Colonic mucosa (tissue), 4 donors: ENCODE measurements at regions not wholly inside any gene's neighbourhood (a gene's known extent, or its start where the extent isn't known, plus 50 kb on each side); places are given as distances from the start of the nearest gene placed in this dataset.

Experiments
- DNase-seq: peaks from one replicate; pipeline ENCODE4 v3.0.0-alpha.2; 2020
- H3K27ac ChIP-seq: fragments of 200-600 bp; one replicate; pipeline ENCODE4 v1.8.0; 2021
- H3K27me3 ChIP-seq: fragments of 200-600 bp; one replicate; pipeline ENCODE4 v1.8.0; 2021
- H3K36me3 ChIP-seq: fragments of 200-600 bp; one replicate; pipeline ENCODE4 v1.8.0; 2021
- H3K4me1 ChIP-seq: fragments of 200-600 bp; one replicate; pipeline ENCODE4 v1.8.0; 2021; ENCODE audit warnings: mild to moderate bottlenecking
- H3K4me3 ChIP-seq: fragments of 200-600 bp; one replicate; pipeline ENCODE4 v1.8.0; 2021
- H3K9ac ChIP-seq, 2 donors: one replicate each; pipeline ENCODE4 v1.7.0; 2013; ENCODE audit warnings: control low read depth in 2 of 2, low read depth in 2 of 2, low read length in 2 of 2
- H3K9me3 ChIP-seq: fragments of 200-600 bp; one replicate; pipeline ENCODE4 v1.8.0; 2021
- intact Hi-C: fragments of 100-400 bp; cut with DNase I; formaldehyde crosslinking; loops from one replicate; pipeline ENCODE4 v1.14.1; 2022
- TF ChIP-seq, protein P1 (sequence below): fragments of 200-600 bp; IDR thresholded peaks from one replicate; pipeline ENCODE4 v1.8.0; 2022; ENCODE audit warnings: antibody characterized with exemption, mild to moderate bottlenecking
- donor health status: healthy.
- donor health status: DM: no; HTN: no; CAD: no.
- donor health status: DM: no; HTN: no; CAD: no.

DNA sequence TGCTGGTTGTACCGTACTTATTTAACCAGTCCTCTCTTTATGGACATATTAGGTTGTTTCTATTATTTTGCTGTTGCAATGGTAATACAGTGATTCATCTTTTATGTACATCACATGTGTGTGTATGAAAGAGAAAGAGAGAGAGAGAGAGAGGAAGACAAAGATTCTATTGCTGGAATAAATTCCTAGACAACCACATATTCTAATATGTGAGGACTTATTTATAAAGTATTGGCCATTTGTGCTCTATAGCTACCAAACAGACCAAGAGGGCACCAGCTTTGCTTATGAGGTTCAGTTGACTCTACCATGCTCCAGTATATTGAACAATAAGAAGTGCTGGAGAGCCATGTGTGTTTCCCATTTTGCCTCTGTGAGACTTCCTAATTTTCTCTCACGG is 513.5 kb downstream of the DMAC1 start:
- no peak overlapping the region for H3K9ac ChIP-seq
- no peaks in the 10 kb centered on the region for H3K27me3 ChIP-seq
- H3K4me3 ChIP-seq, result no peak overlapping the region
- no peaks in the 10 kb centered on the region for H3K9me3 ChIP-seq
- no peaks in the 10 kb centered on the region for H3K36me3 ChIP-seq
- intact Hi-C loops, result no loop called here
- H3K4me1 ChIP-seq, result no peaks in the 10 kb centered on the region
- no peak for DNase-seq
- H3K27ac ChIP-seq, result no peak overlapping the region
- TF ChIP-seq, protein P1, sequence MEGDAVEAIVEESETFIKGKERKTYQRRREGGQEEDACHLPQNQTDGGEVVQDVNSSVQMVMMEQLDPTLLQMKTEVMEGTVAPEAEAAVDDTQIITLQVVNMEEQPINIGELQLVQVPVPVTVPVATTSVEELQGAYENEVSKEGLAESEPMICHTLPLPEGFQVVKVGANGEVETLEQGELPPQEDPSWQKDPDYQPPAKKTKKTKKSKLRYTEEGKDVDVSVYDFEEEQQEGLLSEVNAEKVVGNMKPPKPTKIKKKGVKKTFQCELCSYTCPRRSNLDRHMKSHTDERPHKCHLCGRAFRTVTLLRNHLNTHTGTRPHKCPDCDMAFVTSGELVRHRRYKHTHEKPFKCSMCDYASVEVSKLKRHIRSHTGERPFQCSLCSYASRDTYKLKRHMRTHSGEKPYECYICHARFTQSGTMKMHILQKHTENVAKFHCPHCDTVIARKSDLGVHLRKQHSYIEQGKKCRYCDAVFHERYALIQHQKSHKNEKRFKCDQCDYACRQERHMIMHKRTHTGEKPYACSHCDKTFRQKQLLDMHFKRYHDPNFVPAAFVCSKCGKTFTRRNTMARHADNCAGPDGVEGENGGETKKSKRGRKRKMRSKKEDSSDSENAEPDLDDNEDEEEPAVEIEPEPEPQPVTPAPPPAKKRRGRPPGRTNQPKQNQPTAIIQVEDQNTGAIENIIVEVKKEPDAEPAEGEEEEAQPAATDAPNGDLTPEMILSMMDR, result no peak

DNA sequence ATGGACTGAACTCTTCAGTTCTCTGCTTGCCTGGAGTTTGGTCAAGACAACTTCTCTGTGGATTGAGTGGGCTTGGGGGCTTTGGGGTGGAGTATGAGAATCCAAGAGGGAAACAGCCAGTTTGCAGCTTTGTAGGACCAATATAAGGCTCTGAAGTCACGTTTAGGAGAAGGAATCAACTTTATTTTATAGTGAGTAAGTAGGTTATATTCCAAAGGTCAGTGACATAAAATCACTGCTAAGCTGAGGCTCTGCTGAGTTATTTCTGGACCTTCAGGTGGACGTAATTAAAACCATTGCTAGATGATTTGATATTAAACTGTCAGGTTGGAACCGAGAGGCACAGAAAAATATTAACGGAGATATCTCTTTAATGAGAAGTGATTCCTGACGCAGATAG is 514.4 kb downstream of the DMAC1 start:
- no peak overlapping the region for H3K9ac ChIP-seq
- H3K36me3 ChIP-seq, result no peaks in the 10 kb centered on the region
- DNase-seq, result no peak
- no peaks in the 10 kb centered on the region for H3K4me1 ChIP-seq
- intact Hi-C loops, result no loop called here
- H3K27ac ChIP-seq, result no peak overlapping the region
- H3K9me3 ChIP-seq, result no peaks in the 10 kb centered on the region
- no peaks in the 10 kb centered on the region for H3K27me3 ChIP-seq
- no peak overlapping the region for H3K4me3 ChIP-seq
- TF ChIP-seq, protein P1, result no peak

DNA sequence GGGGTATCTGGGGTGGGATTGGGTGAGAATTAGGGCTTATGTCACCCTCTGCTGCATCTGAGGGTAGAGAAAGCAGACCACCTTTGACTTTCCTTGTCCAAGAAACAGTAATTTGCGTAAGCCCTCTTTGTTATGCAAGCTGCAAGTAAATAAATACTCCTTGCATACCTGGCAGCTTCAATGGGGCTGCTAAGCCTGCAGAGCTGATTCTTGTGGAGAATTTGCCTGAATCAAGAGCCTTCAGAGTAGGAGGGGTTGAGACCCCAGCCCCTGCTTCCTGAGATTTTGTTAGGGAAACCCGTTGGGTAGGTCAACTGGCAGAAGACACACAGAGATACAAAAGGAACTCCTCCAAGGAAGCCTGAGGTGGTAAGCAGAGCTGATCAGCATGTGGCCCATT is 515.1 kb downstream of the DMAC1 start:
- no peaks in the 10 kb centered on the region for H3K27me3 ChIP-seq
- no peak overlapping the region for H3K27ac ChIP-seq
- TF ChIP-seq, protein P1, result no peak

GRCh38 chr9:7284117-7284516 is 515.5 kb downstream of the DMAC1 start:
- H3K9me3 ChIP-seq, result no peaks in the 10 kb centered on the region
- no peak for DNase-seq
- H3K27ac ChIP-seq, result no peak overlapping the region
- intact Hi-C loops, result no loop called here
- H3K4me3 ChIP-seq, result no peak overlapping the region
- H3K4me1 ChIP-seq, result no peaks in the 10 kb centered on the region
- H3K27me3 ChIP-seq, result no peaks in the 10 kb centered on the region
- H3K9ac ChIP-seq, result no peak overlapping the region
- TF ChIP-seq, protein P1, result no peak
- no peaks in the 10 kb centered on the region for H3K36me3 ChIP-seq

More for the DNA sequence above, 515.1 kb downstream of the DMAC1 start:
- intact Hi-C loops, result no loop called here
- H3K9ac ChIP-seq, result no peak overlapping the region
- H3K4me3 ChIP-seq, result no peak overlapping the region
- no peaks in the 10 kb centered on the region for H3K36me3 ChIP-seq
- no peak for DNase-seq
- no peaks in the 10 kb centered on the region for H3K4me1 ChIP-seq
- H3K9me3 ChIP-seq, result no peaks in the 10 kb centered on the region

- TF ChIP-seq, protein P1, result no peak
- intact Hi-C loops, result no loop called here
- no peak for DNase-seq
- no peaks in the 10 kb centered on the region for H3K9me3 ChIP-seq
- no peak overlapping the region for H3K9ac ChIP-seq
- H3K4me3 ChIP-seq, result no peak overlapping the region
- no peaks in the 10 kb centered on the region for H3K4me1 ChIP-seq
- H3K27ac ChIP-seq, result no peak overlapping the region
- no peaks in the 10 kb centered on the region for H3K36me3 ChIP-seq
- no peaks in the 10 kb centered on the region for H3K27me3 ChIP-seq
Observed at GRCh38 chr9:7273575-7273974, 515.8 kb downstream of the KDM4C start.
